ENCODE measurements at regions not wholly inside any gene's neighbourhood (a gene's known extent, or its start where the extent isn't known, plus 50 kb on each side); places are given as distances from the start of the nearest gene placed in this dataset.
"Not testable (repeated sequence)": the region's sequence is repeated elsewhere in the genome, so short reads cannot be mapped to it uniquely, and the experiment has no call there.

- H3K4me2 ChIP-seq (replicated peaks; ENCODE audit: extremely low read depth, low read length, poor library complexity, severe bottlenecking) = no peak overlapping the region
- no peaks in the 10 kb centered on the region for H3K4me1 ChIP-seq (ENCODE audit: control insufficient read depth in 1 of 2, insufficient read depth in 2 of 2, low read length in 2 of 2)
- no peak overlapping the region for H3K9ac ChIP-seq (ENCODE audit: insufficient read depth, low read length, poor library complexity, severe bottlenecking)
- no peaks in the 10 kb centered on the region for H3K27me3 ChIP-seq (ENCODE audit: control insufficient read depth in 2 of 2, insufficient read depth in 2 of 2, low read length in 2 of 2)
- Mint-ChIP-seq H3K9me3 (peaks cover 9 to 31% (median 16%) of the 10 kb centered on the region in 7 donors), H3K36me3 (no peaks in the 10 kb centered on the region), H3K4me3 (no peak overlapping the region), H3K27me3 (ENCODE audit: low read depth in 3 of 3) (peaks cover 0 to 2% (median 0%) of the 10 kb centered on the region in 3 donors), H3K4me1 (no peaks in the 10 kb centered on the region), H3K27ac (no peak overlapping the region)
- no peak overlapping the region for H3K27ac ChIP-seq (ENCODE audit: low read depth in 1 of 2, low read length in 2 of 2)
- intact Hi-C loops (cut with micrococcal nuclease) = no loop called here
- DNase-seq = no peak
- WGBS (ENCODE audit: insufficient coverage) = 90% methylated on average over 6 of the region's 8 CpGs
- no peaks in the 10 kb centered on the region for H4K20me1 ChIP-seq (ENCODE audit: insufficient read depth, low read length)
- no peak overlapping the region for H2AFZ ChIP-seq (ENCODE audit: insufficient read depth, low read depth, low read length, poor library complexity, severe bottlenecking)
- H3K4me3 ChIP-seq (replicated peaks in 1 of 3; ENCODE audit: low read depth in 2 of 3, low read length in 3 of 3) = no peak overlapping the region
- H3K9me3 ChIP-seq (replicated peaks in 1 of 2; ENCODE audit: control insufficient read depth in 1 of 2, insufficient read depth in 1 of 2, low read length in 2 of 2) = peaks cover 14 to 21% of the 10 kb centered on the region in 2 donors
- H3K36me3 ChIP-seq (replicated peaks in 1 of 2; ENCODE audit: control insufficient read depth in 1 of 2, insufficient read depth in 2 of 2, low read length in 2 of 2) = no peaks in the 10 kb centered on the region
- TF ChIP-seq CTCF (IDR thresholded peaks at IDR 0.05) = no peak
- H3K79me2 ChIP-seq (ENCODE audit: insufficient read depth, low read length) = no peaks in the 10 kb centered on the region
Measured at GRCh38 chr1:96525657-96526557, 195.7 kb upstream of the PTBP2 start.

- H3K9ac ChIP-seq (ENCODE audit: insufficient read depth, low read length, poor library complexity, severe bottlenecking); H3K4me1 Mint-ChIP-seq; H4K20me1 ChIP-seq (ENCODE audit: insufficient read depth, low read length); H3K27ac ChIP-seq (ENCODE audit: low read depth in 1 of 2, low read length in 2 of 2); DNase-seq; intact Hi-C loops (cut with micrococcal nuclease); H3K4me2 ChIP-seq (replicated peaks; ENCODE audit: extremely low read depth, low read length, poor library complexity, severe bottlenecking); H3K27me3 ChIP-seq (ENCODE audit: control insufficient read depth in 2 of 2, insufficient read depth in 2 of 2, low read length in 2 of 2); H3K79me2 ChIP-seq (ENCODE audit: insufficient read depth, low read length); H3K4me3 Mint-ChIP-seq; H3K4me3 ChIP-seq (replicated peaks in 1 of 3; ENCODE audit: low read depth in 2 of 3, low read length in 3 of 3); H3K4me1 ChIP-seq (ENCODE audit: control insufficient read depth in 1 of 2, insufficient read depth in 2 of 2, low read length in 2 of 2); H3K36me3 ChIP-seq (replicated peaks in 1 of 2; ENCODE audit: control insufficient read depth in 1 of 2, insufficient read depth in 2 of 2, low read length in 2 of 2); H3K36me3 Mint-ChIP-seq; H2AFZ ChIP-seq (ENCODE audit: insufficient read depth, low read depth, low read length, poor library complexity, severe bottlenecking); H3K27me3 Mint-ChIP-seq (ENCODE audit: low read depth in 3 of 3); H3K27ac Mint-ChIP-seq: not testable (repeated sequence)
- 100% methylated on average over 1 of the region's 1 CpG for WGBS (ENCODE audit: insufficient coverage)
- peaks cover 14 to 21% of the 10 kb centered on the region in 2 donors for H3K9me3 ChIP-seq (replicated peaks in 1 of 2; ENCODE audit: control insufficient read depth in 1 of 2, insufficient read depth in 1 of 2, low read length in 2 of 2)
- H3K9me3 Mint-ChIP-seq = peaks cover 12 to 29% (median 16%) of the 10 kb centered on the region in 7 donors
Measured at GRCh38 chr1:96528672-96529071, 192.9 kb upstream of the PTBP2 start.

Measured in CD14-positive monocyte (primary cell).